ENCODE measurements at regions not wholly inside any gene's neighbourhood (a gene's known extent, or its start where the extent isn't known, plus 50 kb on each side); places are given as distances from the start of the nearest gene placed in this dataset.

- FAIRE-seq: no peak
- TF ChIP-seq POU2F2 (IDR thresholded peaks at IDR 0.05; ENCODE audit: low read depth, low read length) (no peak), SPI1 (IDR thresholded peaks at IDR 0.05; ENCODE audit: low read depth, low read length) (no peak), POLR2A (IDR thresholded peaks at IDR 0.05; ENCODE audit: low read depth, low read length) (no peak), TAF1 (IDR thresholded peaks at IDR 0.05; ENCODE audit: low read depth, low read length) (no peak), POLR2AphosphoS5 (IDR thresholded peaks at IDR 0.05; ENCODE audit: low read depth, low read length) (no peak), PAX5 (IDR thresholded peaks at IDR 0.05; ENCODE audit: insufficient read depth, low read length, severe bottlenecking) (no peak)
- DNase-seq (ENCODE audit: insufficient read length, low spot score): no peak
Measured at GRCh38 chr4:108531461-108531860, 88.9 kb upstream of the RPL34 start.

- TF ChIP-seq TAF1 (IDR thresholded peaks at IDR 0.05; ENCODE audit: low read depth, low read length): no peak
- no peak for TF ChIP-seq SPI1 (IDR thresholded peaks at IDR 0.05; ENCODE audit: low read depth, low read length)
- TF ChIP-seq POU2F2 (IDR thresholded peaks at IDR 0.05; ENCODE audit: low read depth, low read length): no peak
- no peak for TF ChIP-seq POLR2A (IDR thresholded peaks at IDR 0.05; ENCODE audit: low read depth, low read length)
- no peak for TF ChIP-seq PAX5 (IDR thresholded peaks at IDR 0.05; ENCODE audit: insufficient read depth, low read length, severe bottlenecking)
- TF ChIP-seq POLR2AphosphoS5 (IDR thresholded peaks at IDR 0.05; ENCODE audit: low read depth, low read length): no peak
- no peak for DNase-seq (ENCODE audit: insufficient read length, low spot score)
- no peak for FAIRE-seq
Measured at GRCh38 chr4:108529984-108530905, 90.1 kb upstream of the RPL34 start.

GRCh38 chr4:108529102-108529501 is 91.3 kb upstream of the RPL34 start:
- DNase-seq (ENCODE audit: insufficient read length, low spot score): no peak
- no peak for TF ChIP-seq POLR2AphosphoS5 (IDR thresholded peaks at IDR 0.05; ENCODE audit: low read depth, low read length)
- no peak for TF ChIP-seq POLR2A (IDR thresholded peaks at IDR 0.05; ENCODE audit: low read depth, low read length)
- no peak for TF ChIP-seq SPI1 (IDR thresholded peaks at IDR 0.05; ENCODE audit: low read depth, low read length)
- TF ChIP-seq POU2F2 (IDR thresholded peaks at IDR 0.05; ENCODE audit: low read depth, low read length): no peak
- TF ChIP-seq PAX5 (IDR thresholded peaks at IDR 0.05; ENCODE audit: insufficient read depth, low read length, severe bottlenecking): no peak
- TF ChIP-seq TAF1 (IDR thresholded peaks at IDR 0.05; ENCODE audit: low read depth, low read length): no peak

GRCh38 chr4:108527723-108528122 is 92.7 kb upstream of the RPL34 start:
- TF ChIP-seq PAX5 (IDR thresholded peaks at IDR 0.05; ENCODE audit: insufficient read depth, low read length, severe bottlenecking): no peak
- no peak for TF ChIP-seq TAF1 (IDR thresholded peaks at IDR 0.05; ENCODE audit: low read depth, low read length)
- TF ChIP-seq POLR2A (IDR thresholded peaks at IDR 0.05; ENCODE audit: low read depth, low read length): no peak
- no peak for TF ChIP-seq POU2F2 (IDR thresholded peaks at IDR 0.05; ENCODE audit: low read depth, low read length)
- TF ChIP-seq POLR2AphosphoS5 (IDR thresholded peaks at IDR 0.05; ENCODE audit: low read depth, low read length): no peak
- TF ChIP-seq SPI1 (IDR thresholded peaks at IDR 0.05; ENCODE audit: low read depth, low read length): no peak
- no peak for DNase-seq (ENCODE audit: insufficient read length, low spot score)
- FAIRE-seq: no peak

More at GRCh38 chr4:108529102-108529501, 91.3 kb upstream of the RPL34 start:
- no peak for FAIRE-seq

GRCh38 chr4:108520807-108521206 is 99.6 kb upstream of the RPL34 start:
- no peak for FAIRE-seq
- TF ChIP-seq TAF1 (IDR thresholded peaks at IDR 0.05; ENCODE audit: low read depth, low read length) (no peak), SPI1 (IDR thresholded peaks at IDR 0.05; ENCODE audit: low read depth, low read length) (no peak), POU2F2 (IDR thresholded peaks at IDR 0.05; ENCODE audit: low read depth, low read length) (no peak), PAX5 (IDR thresholded peaks at IDR 0.05; ENCODE audit: insufficient read depth, low read length, severe bottlenecking) (no peak), POLR2A (IDR thresholded peaks at IDR 0.05; ENCODE audit: low read depth, low read length) (no peak), POLR2AphosphoS5 (IDR thresholded peaks at IDR 0.05; ENCODE audit: low read depth, low read length) (no peak)
- DNase-seq (ENCODE audit: insufficient read length, low spot score): no peak

GRCh38 chr4:108519911-108520601 is 100.3 kb upstream of the RPL34 start:
- no peak for DNase-seq (ENCODE audit: insufficient read length, low spot score)
- TF ChIP-seq POLR2A (IDR thresholded peaks at IDR 0.05; ENCODE audit: low read depth, low read length) (no peak), PAX5 (IDR thresholded peaks at IDR 0.05; ENCODE audit: insufficient read depth, low read length, severe bottlenecking) (no peak), POLR2AphosphoS5 (IDR thresholded peaks at IDR 0.05; ENCODE audit: low read depth, low read length) (no peak), SPI1 (IDR thresholded peaks at IDR 0.05; ENCODE audit: low read depth, low read length) (no peak), POU2F2 (IDR thresholded peaks at IDR 0.05; ENCODE audit: low read depth, low read length) (no peak), TAF1 (IDR thresholded peaks at IDR 0.05; ENCODE audit: low read depth, low read length) (no peak)
- FAIRE-seq: no peak

- DNase-seq (ENCODE audit: insufficient read length, low spot score): no peak
- no peak for FAIRE-seq
- TF ChIP-seq POU2F2 (IDR thresholded peaks at IDR 0.05; ENCODE audit: low read depth, low read length) (no peak), TAF1 (IDR thresholded peaks at IDR 0.05; ENCODE audit: low read depth, low read length) (no peak), POLR2AphosphoS5 (IDR thresholded peaks at IDR 0.05; ENCODE audit: low read depth, low read length) (no peak), POLR2A (IDR thresholded peaks at IDR 0.05; ENCODE audit: low read depth, low read length) (no peak), PAX5 (IDR thresholded peaks at IDR 0.05; ENCODE audit: insufficient read depth, low read length, severe bottlenecking) (no peak), SPI1 (IDR thresholded peaks at IDR 0.05; ENCODE audit: low read depth, low read length) (no peak)
Measured at GRCh38 chr4:108519208-108519833, 101.1 kb upstream of the RPL34 start.

- DNase-seq (ENCODE audit: insufficient read length, low spot score) (no peak), FAIRE-seq (no peak)
- TF ChIP-seq POLR2AphosphoS5 (IDR thresholded peaks at IDR 0.05; ENCODE audit: low read depth, low read length): no peak
- no peak for TF ChIP-seq PAX5 (IDR thresholded peaks at IDR 0.05; ENCODE audit: insufficient read depth, low read length, severe bottlenecking)
- TF ChIP-seq TAF1 (IDR thresholded peaks at IDR 0.05; ENCODE audit: low read depth, low read length): no peak
- TF ChIP-seq SPI1 (IDR thresholded peaks at IDR 0.05; ENCODE audit: low read depth, low read length): no peak
- TF ChIP-seq POU2F2 (IDR thresholded peaks at IDR 0.05; ENCODE audit: low read depth, low read length): no peak
- no peak for TF ChIP-seq POLR2A (IDR thresholded peaks at IDR 0.05; ENCODE audit: low read depth, low read length)
Measured at GRCh38 chr4:108512615-108513505, 107.5 kb upstream of the RPL34 start.

Measured in GM12891 (cell line).